ENCODE measurements at regions not wholly inside any gene's neighbourhood (a gene's known extent, or its start where the extent isn't known, plus 50 kb on each side); places are given as distances from the start of the nearest gene placed in this dataset.

- H4K20me1 ChIP-seq (ENCODE audit: insufficient read depth, low read length): no peaks in the 10 kb centered on the region
- no peaks in the 10 kb centered on the region for H3K4me1 ChIP-seq (ENCODE audit: insufficient read depth, low read length, poor library complexity, severe bottlenecking)
- no peaks in the 10 kb centered on the region for H3K36me3 ChIP-seq (ENCODE audit: insufficient read depth, low read length)
- no TSS peak for BruUV-seq (replicated peaks)
- ChIA-PET POLR2A (interaction anchor here (1.1 kb wide), 1 partner anchor 16 kb away, joined by 3 read pairs; no protein-coding TSS in a partner anchor), CTCF (ENCODE audit: unreplicated experiment) (no interaction called here)
- no peak overlapping the region for H2AFZ ChIP-seq (ENCODE audit: low read length)
- intact Hi-C loops (cut with micrococcal nuclease; ENCODE audit: unreplicated experiment): no loop called here
- H3K9me2 ChIP-seq (ENCODE audit: insufficient read depth, low read length): no peaks in the 10 kb centered on the region
- TF ChIP-seq CTCF (conservative IDR thresholded peaks at IDR 0.05; ENCODE audit: low read length): no peak
- no peak for TF ChIP-seq EZH2phosphoT487 (IDR thresholded peaks at IDR 0.05; ENCODE audit: borderline replicate concordance, low read depth, low read length)
- no peak overlapping the region for H3K4me3 ChIP-seq (ENCODE audit: low read depth, low read length, poor library complexity, severe bottlenecking)
- H3K27ac ChIP-seq (ENCODE audit: low read depth, low read length, poor library complexity, severe bottlenecking): no peak overlapping the region
- no peak for DNase-seq (ENCODE audit: low spot score)
- H3K79me2 ChIP-seq (ENCODE audit: insufficient read depth, low read depth, low read length): no peaks in the 10 kb centered on the region
- no peaks in the 10 kb centered on the region for H3K9me3 ChIP-seq (ENCODE audit: low read length)
- H3K4me2 ChIP-seq (ENCODE audit: low read length): no peak overlapping the region
Observed at GRCh38 chr13:43959291-43959690, 79.6 kb downstream of the LACC1 start.

- Histone ChIP-seq H2AFZ (ENCODE audit: low read length) (no peak overlapping the region), H3K4me2 (ENCODE audit: low read length) (no peak overlapping the region), H3K36me3 (ENCODE audit: insufficient read depth, low read length) (no peaks in the 10 kb centered on the region), H4K20me1 (ENCODE audit: insufficient read depth, low read length) (no peaks in the 10 kb centered on the region), H3K27ac (ENCODE audit: low read depth, low read length, poor library complexity, severe bottlenecking) (no peak overlapping the region), H3K4me1 (ENCODE audit: insufficient read depth, low read length, poor library complexity, severe bottlenecking) (no peaks in the 10 kb centered on the region), H3K79me2 (ENCODE audit: insufficient read depth, low read depth, low read length) (no peaks in the 10 kb centered on the region), H3K4me3 (ENCODE audit: low read depth, low read length, poor library complexity, severe bottlenecking) (no peak overlapping the region), H3K9me2 (ENCODE audit: insufficient read depth, low read length) (no peaks in the 10 kb centered on the region), H3K9me3 (ENCODE audit: low read length) (no peaks in the 10 kb centered on the region)
- ChIA-PET POLR2A (no interaction called here), CTCF (ENCODE audit: unreplicated experiment) (no interaction called here)
- intact Hi-C loops (cut with micrococcal nuclease; ENCODE audit: unreplicated experiment): no loop called here
- no peak for DNase-seq (ENCODE audit: low spot score)
- no TSS peak for BruUV-seq (replicated peaks)
- no peak for TF ChIP-seq CTCF (conservative IDR thresholded peaks at IDR 0.05; ENCODE audit: low read length)
- TF ChIP-seq EZH2phosphoT487 (IDR thresholded peaks at IDR 0.05; ENCODE audit: borderline replicate concordance, low read depth, low read length): no peak
Observed at GRCh38 chr13:43961909-43962308, 82.2 kb downstream of the LACC1 start.

- intact Hi-C loops (cut with micrococcal nuclease; ENCODE audit: unreplicated experiment): no loop called here
- CTCF ChIA-PET (ENCODE audit: unreplicated experiment): no interaction called here
- Histone ChIP-seq H3K27ac (ENCODE audit: low read depth, low read length, poor library complexity, severe bottlenecking) (no peak overlapping the region), H3K9me2 (ENCODE audit: insufficient read depth, low read length) (no peaks in the 10 kb centered on the region), H3K4me3 (ENCODE audit: low read depth, low read length, poor library complexity, severe bottlenecking) (no peak overlapping the region), H3K9me3 (ENCODE audit: low read length) (no peaks in the 10 kb centered on the region), H3K79me2 (ENCODE audit: insufficient read depth, low read depth, low read length) (no peaks in the 10 kb centered on the region), H3K36me3 (ENCODE audit: insufficient read depth, low read length) (no peaks in the 10 kb centered on the region), H3K4me1 (ENCODE audit: insufficient read depth, low read length, poor library complexity, severe bottlenecking) (no peaks in the 10 kb centered on the region), H4K20me1 (ENCODE audit: insufficient read depth, low read length) (no peaks in the 10 kb centered on the region), H3K4me2 (ENCODE audit: low read length) (no peak overlapping the region), H2AFZ (ENCODE audit: low read length) (no peak overlapping the region)
- POLR2A ChIA-PET: no interaction called here
- TF ChIP-seq CTCF (conservative IDR thresholded peaks at IDR 0.05; ENCODE audit: low read length) (0 out of 2 replicates have a peak, but pooled peaks have one; percentile 18), EZH2phosphoT487 (IDR thresholded peaks at IDR 0.05; ENCODE audit: borderline replicate concordance, low read depth, low read length) (no peak)
- no TSS peak for BruUV-seq (replicated peaks)
- DNase-seq (ENCODE audit: low spot score): peak; percentile 2
Observed at GRCh38 chr13:43963726-43964125, 84.0 kb downstream of the LACC1 start.

Data from OCI-LY7 (cell line).